ENCODE measurements at regions not wholly inside any gene's neighbourhood (a gene's known extent, or its start where the extent isn't known, plus 50 kb on each side); places are given as distances from the start of the nearest gene placed in this dataset.

DNA sequence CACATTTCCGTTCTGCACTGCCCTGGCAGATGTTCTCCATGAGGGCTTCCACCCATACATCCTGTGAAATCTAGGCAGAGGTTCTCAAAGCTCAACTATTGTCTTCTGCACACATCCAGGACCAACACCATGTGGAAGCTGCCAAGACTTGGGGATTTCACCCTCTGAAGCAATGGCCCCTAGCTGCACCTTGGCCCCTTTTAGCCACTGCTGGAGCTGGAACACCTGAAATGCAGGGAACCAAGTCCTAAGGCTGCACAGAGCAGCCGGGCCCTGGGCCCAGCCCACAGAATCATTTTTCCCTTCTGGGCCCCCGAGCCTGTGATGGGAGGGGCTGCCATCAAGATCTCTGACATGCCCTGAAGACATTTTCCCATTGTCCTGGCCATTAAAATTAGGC, 228.7 kb downstream of the ANXA1 start:
- 0% methylated on average over 1 of the region's 3 CpGs; no CpG with 5 or more reads in 1 of the 2 experiments for WGBS, 2 experiments (ENCODE audit: extremely low coverage in 2 of 2, insufficient read length in 1 of 2)
- H2BK120ac ChIP-seq (ENCODE audit: low read depth, low read length) = no peak overlapping the region
- H2BK20ac ChIP-seq (ENCODE audit: low read depth, low read length) = no peak overlapping the region
- DNase-seq = no peak
- H4K20me1 ChIP-seq (ENCODE audit: insufficient read depth, low read length) = no peaks in the 10 kb centered on the region
- H3K4ac ChIP-seq (ENCODE audit: low read depth, low read length) = no peak overlapping the region
- H3K23ac ChIP-seq (ENCODE audit: low read depth, low read length) = no peak overlapping the region
- BruUV-seq (replicated peaks) = no TSS peak
- H3K36me3 ChIP-seq (ENCODE audit: control insufficient read depth, insufficient read depth, low read length) = no peaks in the 10 kb centered on the region
- no peak overlapping the region for H2AK5ac ChIP-seq (ENCODE audit: low read depth, low read length)
- no peaks in the 10 kb centered on the region; the same call in 1 of the 2 replicates for H3K9me3 ChIP-seq (ENCODE audit: control insufficient read depth, insufficient read depth, low read length)
- intact Hi-C loops (cut with micrococcal nuclease) = no loop called here
- CTCF ChIA-PET = no interaction called here
- H3K27ac ChIP-seq (ENCODE audit: insufficient read depth, low read length) = no peak overlapping the region
- H3K4me2 ChIP-seq (ENCODE audit: low read depth, low read length) = no peak overlapping the region
- H4K8ac ChIP-seq (ENCODE audit: low read depth in 2 of 2, low read length in 2 of 2) = no peak overlapping the region
- no peak overlapping the region for H2BK15ac ChIP-seq (ENCODE audit: low read depth, low read length)
- no peak overlapping the region for H3K18ac ChIP-seq (ENCODE audit: low read depth, low read length)
- H2AK9ac ChIP-seq (replicated peaks; ENCODE audit: low read depth, low read length, poor library complexity) = no peak overlapping the region
- H2BK5ac ChIP-seq (ENCODE audit: low read depth, low read length, poor library complexity, severe bottlenecking) = no peak overlapping the region
- no peak overlapping the region for H4K5ac ChIP-seq (ENCODE audit: low read depth, low read length)
- no peaks in the 10 kb centered on the region for H3K4me1 ChIP-seq (ENCODE audit: control insufficient read depth, insufficient read depth, low read length)
- POLR2A ChIA-PET (ENCODE audit: unreplicated experiment) = interaction anchor here (0.5 kb wide), 1 partner anchor 1919 kb away, joined by 3 read pairs; no protein-coding TSS in a partner anchor
- no peak overlapping the region for H3K56ac ChIP-seq (ENCODE audit: extremely low read depth, insufficient read depth, low read length)
- dilution Hi-C loops (cut with HindIII; ENCODE audit: low sequenced_read_pairs, unreplicated experiment) = no loop called here
- H2AFZ ChIP-seq (replicated peaks; ENCODE audit: low read length, poor library complexity) = no peak overlapping the region
- H4K91ac ChIP-seq (ENCODE audit: insufficient read depth, low read depth, low read length) = no peak overlapping the region
- no peaks in the 10 kb centered on the region for H3K9me1 ChIP-seq (ENCODE audit: insufficient read depth, low read length)
- in situ Hi-C loops (cut with MboI; ENCODE audit: low sequenced_read_pairs) = no loop called here
- H3K79me1 ChIP-seq (ENCODE audit: low read depth in 1 of 2, low read length in 2 of 2) = no peaks in the 10 kb centered on the region
- H3K27me3 ChIP-seq (ENCODE audit: control insufficient read depth, insufficient read depth, low read length) = no peaks in the 10 kb centered on the region
- ATAC-seq (ENCODE audit: low read depth) = no peak
- TF ChIP-seq RFX5 (IDR thresholded peaks at IDR 0.05; ENCODE audit: low read depth, low read length) (no peak), RAD21 (IDR thresholded peaks at IDR 0.05; ENCODE audit: low read length) (no peak), SMC3 (IDR thresholded peaks at IDR 0.05; ENCODE audit: low read depth, low read length) (no peak), CTCF (conservative IDR thresholded peaks at IDR 0.05; ENCODE audit: low read depth, low read length) (no peak), MAZ (IDR thresholded peaks at IDR 0.05; ENCODE audit: borderline replicate concordance, low read depth, low read length) (no peak), NFE2L2 (IDR thresholded peaks at IDR 0.05; ENCODE audit: low read depth, low read length) (no peak), BHLHE40 (IDR thresholded peaks at IDR 0.05; ENCODE audit: low read depth, low read length) (no peak), MXI1 (IDR thresholded peaks at IDR 0.05; ENCODE audit: borderline replicate concordance, low read depth, low read length) (no peak), CHD1 (IDR thresholded peaks at IDR 0.05; ENCODE audit: low read depth, low read length) (no peak), MAFK (IDR thresholded peaks at IDR 0.05; ENCODE audit: low read depth, low read length) (no peak), RCOR1 (IDR thresholded peaks at IDR 0.05; ENCODE audit: insufficient replicate concordance, low read length) (no peak), FOS (IDR thresholded peaks at IDR 0.05; ENCODE audit: low read depth, low read length) (no peak), POLR2A (IDR thresholded peaks at IDR 0.05; ENCODE audit: low read depth, low read length) (no peak), CEBPB (IDR thresholded peaks at IDR 0.05; ENCODE audit: low read depth, low read length) (no peak)
- TF ChIP-seq, protein P1, sequence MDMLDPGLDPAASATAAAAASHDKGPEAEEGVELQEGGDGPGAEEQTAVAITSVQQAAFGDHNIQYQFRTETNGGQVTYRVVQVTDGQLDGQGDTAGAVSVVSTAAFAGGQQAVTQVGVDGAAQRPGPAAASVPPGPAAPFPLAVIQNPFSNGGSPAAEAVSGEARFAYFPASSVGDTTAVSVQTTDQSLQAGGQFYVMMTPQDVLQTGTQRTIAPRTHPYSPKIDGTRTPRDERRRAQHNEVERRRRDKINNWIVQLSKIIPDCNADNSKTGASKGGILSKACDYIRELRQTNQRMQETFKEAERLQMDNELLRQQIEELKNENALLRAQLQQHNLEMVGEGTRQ (IDR thresholded peaks at IDR 0.05; ENCODE audit: low read depth, low read length) = no peak
- TF ChIP-seq, protein P2, sequence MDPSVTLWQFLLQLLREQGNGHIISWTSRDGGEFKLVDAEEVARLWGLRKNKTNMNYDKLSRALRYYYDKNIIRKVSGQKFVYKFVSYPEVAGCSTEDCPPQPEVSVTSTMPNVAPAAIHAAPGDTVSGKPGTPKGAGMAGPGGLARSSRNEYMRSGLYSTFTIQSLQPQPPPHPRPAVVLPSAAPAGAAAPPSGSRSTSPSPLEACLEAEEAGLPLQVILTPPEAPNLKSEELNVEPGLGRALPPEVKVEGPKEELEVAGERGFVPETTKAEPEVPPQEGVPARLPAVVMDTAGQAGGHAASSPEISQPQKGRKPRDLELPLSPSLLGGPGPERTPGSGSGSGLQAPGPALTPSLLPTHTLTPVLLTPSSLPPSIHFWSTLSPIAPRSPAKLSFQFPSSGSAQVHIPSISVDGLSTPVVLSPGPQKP (IDR thresholded peaks at IDR 0.05; ENCODE audit: borderline replicate concordance, low read depth, low read length) = no peak
- H3K4me3 ChIP-seq (ENCODE audit: insufficient read depth, low read depth, low read length) = no peak overlapping the region
- H3K14ac ChIP-seq (replicated peaks; ENCODE audit: low read depth, low read length) = no peak overlapping the region
- no peak overlapping the region for H3K9ac ChIP-seq (ENCODE audit: low read depth, low read length)

All from IMR-90 (cell line).